WTC11 (cell line): ENCODE measurements at regions not wholly inside any gene's neighbourhood (a gene's known extent, or its start where the extent isn't known, plus 50 kb on each side); places are given as distances from the start of the nearest gene placed in this dataset.

Source experiments
- ATAC-seq: fragments of 200-7000 bp; cut with Tn5 transposase; 2 replicates; pipeline ENCODE4 v1.10.0; 2021; ENCODE audit warnings: mild to moderate bottlenecking, moderate library complexity
- CTCF ChIA-PET: fragments of 300-600 bp; sonication (Branson Sonifier 250); formaldehyde crosslinking; loops from one replicate; lab custom pipeline; 2021; ENCODE audit warnings: antibody characterized with exemption; lab: Charles Lee
- POLR2A ChIA-PET: fragments of 350-600 bp; sonication (Branson Sonifier 250); formaldehyde crosslinking; loops from one replicate; lab custom pipeline; 2021; ENCODE audit warnings: antibody characterized with exemption; lab: Charles Lee
- DNase-seq: peaks from one replicate; pipeline ENCODE4 v3.0.0; 2021; ENCODE audit warnings: low spot score
- H3K27ac Mint-ChIP-seq: 2 replicates; pipeline ENCODE4 v1.8.0; 2021; ENCODE audit warnings: mixed read lengths
- H3K27me3 Mint-ChIP-seq: 2 replicates; pipeline ENCODE4 v1.8.0; 2021; ENCODE audit warnings: low read depth, mild to moderate bottlenecking, moderate library complexity, mixed read lengths
- H3K36me3 Mint-ChIP-seq: 2 replicates; pipeline ENCODE4 v1.8.0; 2021; ENCODE audit warnings: mixed read lengths
- H3K4me1 Mint-ChIP-seq: 2 replicates; pipeline ENCODE4 v1.8.0; 2022; ENCODE audit warnings: mixed read lengths
- H3K4me3 Mint-ChIP-seq: 2 replicates; pipeline ENCODE4 v1.8.0; 2021; ENCODE audit warnings: mild to moderate bottlenecking, moderate library complexity, mixed read lengths
- H3K9me3 Mint-ChIP-seq: 2 replicates; pipeline ENCODE4 v1.8.0; 2021; ENCODE audit warnings: mixed read lengths
- ATF6 ChIP-seq: sonication (generic); formaldehyde crosslinking; IDR thresholded peaks from 2 replicates; pipeline ENCODE4 v1.8.1; 2023; ENCODE audit warnings: mild to moderate bottlenecking, missing genetic modification reagents
- CBFB ChIP-seq: sonication (generic); formaldehyde crosslinking; IDR thresholded peaks from 2 replicates; pipeline ENCODE4 v1.8.1; 2022; ENCODE audit warnings: mild to moderate bottlenecking, low read depth, missing genetic modification reagents
- CTCF ChIP-seq: fragments of 200-600 bp; IDR thresholded peaks from 2 replicates; pipeline ENCODE4 v1.8.0; 2022; ENCODE audit warnings: antibody characterized with exemption
- GABPB1 ChIP-seq: sonication (generic); formaldehyde crosslinking; IDR thresholded peaks from 2 replicates; pipeline ENCODE4 v1.8.1; 2023; ENCODE audit warnings: mild to moderate bottlenecking, missing genetic modification reagents
- HMGXB4 ChIP-seq: sonication (generic); formaldehyde crosslinking; IDR thresholded peaks from 2 replicates; pipeline ENCODE4 v1.8.1; 2023; ENCODE audit warnings: mild to moderate bottlenecking, moderate library complexity, missing genetic modification reagents
- MYBL2 ChIP-seq: sonication (generic); formaldehyde crosslinking; IDR thresholded peaks from 2 replicates; pipeline ENCODE4 v1.8.1; 2023; ENCODE audit warnings: mild to moderate bottlenecking, moderate library complexity, missing genetic modification reagents
- NR2C2 ChIP-seq: sonication (generic); formaldehyde crosslinking; IDR thresholded peaks from 2 replicates; pipeline ENCODE4 v1.8.0; 2022; ENCODE audit warnings: mild to moderate bottlenecking, missing genetic modification reagents
- PREB ChIP-seq: sonication (generic); formaldehyde crosslinking; IDR thresholded peaks from 2 replicates; pipeline ENCODE4 v1.8.1; 2022; ENCODE audit warnings: mild to moderate bottlenecking, missing genetic modification reagents, moderate library complexity, borderline replicate concordance
- RELA ChIP-seq: sonication (generic); formaldehyde crosslinking; IDR thresholded peaks from 2 replicates; pipeline ENCODE4 v1.8.1; 2022; ENCODE audit warnings: missing genetic modification reagents, mild to moderate bottlenecking, borderline replicate concordance
- SMAD3 ChIP-seq: sonication (generic); formaldehyde crosslinking; IDR thresholded peaks from 2 replicates; pipeline ENCODE4 v1.8.0; 2022; ENCODE audit warnings: missing genetic modification reagents, mild to moderate bottlenecking, borderline replicate concordance
- SOX15 ChIP-seq: fragments of 250-450 bp; sonication (Bioruptor Pico); IDR thresholded peaks from 2 replicates; pipeline ENCODE4 v1.9.0; 2021; ENCODE audit warnings: mild to moderate bottlenecking
- USF1 ChIP-seq: sonication (generic); formaldehyde crosslinking; IDR thresholded peaks from 2 replicates; pipeline ENCODE4 v1.8.0; 2022; ENCODE audit warnings: mild to moderate bottlenecking, missing genetic modification reagents
- ZNF532 ChIP-seq: fragments of 250-450 bp; sonication (Bioruptor Pico); IDR thresholded peaks from 2 replicates; pipeline ENCODE4 v1.9.0; 2021; ENCODE audit warnings: mild to moderate bottlenecking, borderline replicate concordance
- ZNF671 ChIP-seq: fragments of 250-450 bp; sonication (Bioruptor Pico); IDR thresholded peaks from 2 replicates; pipeline ENCODE4 v1.8.0; 2021; ENCODE audit warnings: mild to moderate bottlenecking

- TF ChIP-seq ZNF532 (CRISPR knock-in tag), result no peak
Observed at GRCh38 chr11:92781151-92781550, 188.3 kb upstream of the MTNR1B start (continued).

- DNase-seq, result no peak
Observed at GRCh38 chr11:92782806-92783205, 186.6 kb upstream of the MTNR1B start.

GRCh38 chr11:92784331-92784730 is 185.1 kb upstream of the MTNR1B start:
- ChIA-PET POLR2A (no interaction called here), CTCF (no interaction called here)
- Mint-ChIP-seq H3K4me3 (no peak overlapping the region), H3K27ac (peak overlapping the region; percentile 93), H3K9me3 (no peaks in the 10 kb centered on the region), H3K4me1 (peaks cover 22% of the 10 kb centered on the region), H3K27me3 (no peaks in the 10 kb centered on the region), H3K36me3 (0 out of 2 replicates have a peak, but pooled peaks cover 2% of the 10 kb centered on the region)
- ATAC-seq, result no peak
- DNase-seq, result no peak
- TF ChIP-seq ATF6 (no peak), SOX15 (CRISPR knock-in tag) (no peak), SMAD3 (no peak), HMGXB4 (no peak), CTCF (no peak), ZNF671 (CRISPR knock-in tag) (no peak)

More at GRCh38 chr11:92782806-92783205, 186.6 kb upstream of the MTNR1B start:
- ChIA-PET POLR2A (no interaction called here), CTCF (interaction anchor here (0.6 kb wide), 1 partner anchor 38 kb away, joined by 4 read pairs; no protein-coding TSS in a partner anchor)
- H3K9me3 Mint-ChIP-seq, result no peaks in the 10 kb centered on the region
- H3K4me1 Mint-ChIP-seq, result peaks cover 35% of the 10 kb centered on the region
- TF ChIP-seq ATF6, result no peak
- TF ChIP-seq CBFB (CRISPR knock-in tag), result no peak
- TF ChIP-seq USF1 (CRISPR knock-in tag), result no peak
- no peak for TF ChIP-seq RELA (CRISPR knock-in tag)
- TF ChIP-seq GABPB1, result no peak
- TF ChIP-seq NR2C2 (CRISPR knock-in tag), result no peak
- no peak for TF ChIP-seq PREB (CRISPR knock-in tag)
- no peak for TF ChIP-seq MYBL2 (CRISPR knock-in tag)
- TF ChIP-seq SMAD3, result no peak
- no peak overlapping the region for H3K4me3 Mint-ChIP-seq
- no peak for ATAC-seq
- H3K36me3 Mint-ChIP-seq, result 0 out of 2 replicates have a peak, but pooled peaks cover 2% of the 10 kb centered on the region
- H3K27ac Mint-ChIP-seq, result no peak overlapping the region
- H3K27me3 Mint-ChIP-seq, result no peaks in the 10 kb centered on the region
